ENCODE measurements at regions not wholly inside any gene's neighbourhood (a gene's known extent, or its start where the extent isn't known, plus 50 kb on each side); places are given as distances from the start of the nearest gene placed in this dataset.

- H3K79me2 ChIP-seq (ENCODE audit: control insufficient read depth, insufficient read depth, low read length, poor library complexity), result no peaks in the 10 kb centered on the region
- H4K12ac ChIP-seq (ENCODE audit: low read depth, low read length), result no peak overlapping the region
- H3K27ac ChIP-seq (ENCODE audit: low read depth, low read length), result no peak overlapping the region
- no peaks in the 10 kb centered on the region for H3K36me3 ChIP-seq (ENCODE audit: control insufficient read depth in 1 of 2, insufficient read depth in 2 of 2, low read length in 2 of 2)
- H4K8ac ChIP-seq (ENCODE audit: low read depth, low read length), result no peak overlapping the region
- H3K4me3 ChIP-seq (ENCODE audit: low read depth, low read length), result no peak overlapping the region
- H2BK120ac ChIP-seq (ENCODE audit: insufficient read depth, low read length, poor library complexity), result no peak overlapping the region
- no peak overlapping the region for H2AK5ac ChIP-seq (ENCODE audit: low read length)
- no CpG with 5 or more reads among the region's 7 CpGs for WGBS (ENCODE audit: extremely low coverage, insufficient coverage, insufficient read length)
- peaks cover 0 to 4% of the 10 kb centered on the region in 2 experiments for H3K4me1 ChIP-seq (ENCODE audit: control insufficient read depth in 1 of 2, insufficient read depth in 2 of 2, low read length in 2 of 2)
- no peak overlapping the region for H2AFZ ChIP-seq (ENCODE audit: insufficient read depth, low read length, poor library complexity)
- no peak overlapping the region for H3K23ac ChIP-seq (ENCODE audit: low read length)
- no peak overlapping the region for H3K9ac ChIP-seq (ENCODE audit: low read length)
- no peaks in the 10 kb centered on the region for H3K79me1 ChIP-seq (ENCODE audit: low read length)
- no peak overlapping the region for H3K18ac ChIP-seq (ENCODE audit: low read length)
- H3K9me3 ChIP-seq (ENCODE audit: insufficient read depth, low read depth, low read length), result no peaks in the 10 kb centered on the region
- DNase-seq, result no peak
- H2BK5ac ChIP-seq (ENCODE audit: low read depth, low read length, poor library complexity), result no peak overlapping the region
- H3K14ac ChIP-seq (ENCODE audit: low read length), result no peak overlapping the region
- no peaks in the 10 kb centered on the region for H3K27me3 ChIP-seq (ENCODE audit: insufficient read depth, low read length)
- no peak overlapping the region for H3K4ac ChIP-seq (ENCODE audit: low read depth, low read length)
- H4K91ac ChIP-seq (ENCODE audit: low read depth, low read length), result no peak overlapping the region
- H2BK12ac ChIP-seq (ENCODE audit: low read length), result no peak overlapping the region
- no peak overlapping the region for H3K4me2 ChIP-seq (ENCODE audit: low read length)
These were observed 136.6 kb upstream of the GLI2 start for GRCh38 chr2:120599072-120599471.

GRCh38 chr2:120599656-120600055, 136.0 kb upstream of the GLI2 start:
- no peaks in the 10 kb centered on the region for H3K79me2 ChIP-seq (ENCODE audit: control insufficient read depth, insufficient read depth, low read length, poor library complexity)
- H3K18ac ChIP-seq (ENCODE audit: low read length), result no peak overlapping the region
- H3K4me3 ChIP-seq (ENCODE audit: low read depth, low read length), result no peak overlapping the region
- no peak overlapping the region for H4K12ac ChIP-seq (ENCODE audit: low read depth, low read length)
- no CpG with 5 or more reads among the region's 7 CpGs for whole genome bisulfite sequencing (ENCODE audit: extremely low coverage, insufficient coverage, insufficient read length)
- no peak for DNase-seq
- no peak overlapping the region for H4K91ac ChIP-seq (ENCODE audit: low read depth, low read length)
- H3K27ac ChIP-seq (ENCODE audit: low read depth, low read length), result no peak overlapping the region
- no peak overlapping the region for H2BK12ac ChIP-seq (ENCODE audit: low read length)
- no peaks in the 10 kb centered on the region for H3K36me3 ChIP-seq (ENCODE audit: control insufficient read depth in 1 of 2, insufficient read depth in 2 of 2, low read length in 2 of 2)
- H3K4me2 ChIP-seq (ENCODE audit: low read length), result no peak overlapping the region
- H3K79me1 ChIP-seq (ENCODE audit: low read length), result no peaks in the 10 kb centered on the region
- H3K27me3 ChIP-seq (ENCODE audit: insufficient read depth, low read length), result no peaks in the 10 kb centered on the region
- H4K8ac ChIP-seq (ENCODE audit: low read depth, low read length), result no peak overlapping the region
- H3K4ac ChIP-seq (ENCODE audit: low read depth, low read length), result no peak overlapping the region
- H3K4me1 ChIP-seq (ENCODE audit: control insufficient read depth in 1 of 2, insufficient read depth in 2 of 2, low read length in 2 of 2), result peaks cover 0 to 4% of the 10 kb centered on the region in 2 experiments
- H2BK5ac ChIP-seq (ENCODE audit: low read depth, low read length, poor library complexity), result no peak overlapping the region
- H2AFZ ChIP-seq (ENCODE audit: insufficient read depth, low read length, poor library complexity), result no peak overlapping the region
- no peak overlapping the region for H3K9ac ChIP-seq (ENCODE audit: low read length)
- no peaks in the 10 kb centered on the region for H3K9me3 ChIP-seq (ENCODE audit: insufficient read depth, low read depth, low read length)
- H2AK5ac ChIP-seq (ENCODE audit: low read length), result no peak overlapping the region
- H3K23ac ChIP-seq (ENCODE audit: low read length), result no peak overlapping the region
- H2BK120ac ChIP-seq (ENCODE audit: insufficient read depth, low read length, poor library complexity), result no peak overlapping the region
- no peak overlapping the region for H3K14ac ChIP-seq (ENCODE audit: low read length)

- Histone ChIP-seq H3K18ac (ENCODE audit: low read length) (no peak overlapping the region), H2BK5ac (ENCODE audit: low read depth, low read length, poor library complexity) (no peak overlapping the region), H2AFZ (ENCODE audit: insufficient read depth, low read length, poor library complexity) (no peak overlapping the region), H3K27me3 (ENCODE audit: insufficient read depth, low read length) (no peaks in the 10 kb centered on the region), H4K8ac (ENCODE audit: low read depth, low read length) (no peak overlapping the region), H3K4me3 (ENCODE audit: low read depth, low read length) (no peak overlapping the region), H3K27ac (ENCODE audit: low read depth, low read length) (no peak overlapping the region), H3K79me2 (ENCODE audit: control insufficient read depth, insufficient read depth, low read length, poor library complexity) (no peaks in the 10 kb centered on the region), H2BK120ac (ENCODE audit: insufficient read depth, low read length, poor library complexity) (no peak overlapping the region), H3K4me2 (ENCODE audit: low read length) (no peak overlapping the region), H3K9ac (ENCODE audit: low read length) (no peak overlapping the region), H3K36me3 (ENCODE audit: control insufficient read depth in 1 of 2, insufficient read depth in 2 of 2, low read length in 2 of 2) (no peaks in the 10 kb centered on the region), H3K9me3 (ENCODE audit: insufficient read depth, low read depth, low read length) (no peaks in the 10 kb centered on the region), H3K14ac (ENCODE audit: low read length) (no peak overlapping the region), H4K12ac (ENCODE audit: low read depth, low read length) (no peak overlapping the region), H2AK5ac (ENCODE audit: low read length) (no peak overlapping the region), H3K4me1 (ENCODE audit: control insufficient read depth in 1 of 2, insufficient read depth in 2 of 2, low read length in 2 of 2) (peaks cover 0 to 4% of the 10 kb centered on the region in 2 experiments), H2BK12ac (ENCODE audit: low read length) (no peak overlapping the region), H3K4ac (ENCODE audit: low read depth, low read length) (no peak overlapping the region), H4K91ac (ENCODE audit: low read depth, low read length) (no peak overlapping the region), H3K79me1 (ENCODE audit: low read length) (no peaks in the 10 kb centered on the region), H3K23ac (ENCODE audit: low read length) (no peak overlapping the region)
- no CpG with 5 or more reads among the region's 7 CpGs for WGBS (ENCODE audit: extremely low coverage, insufficient coverage, insufficient read length)
- DNase-seq, result no peak
These were observed 135.3 kb upstream of the GLI2 start for GRCh38 chr2:120600335-120600734.

GRCh38 chr2:120600786-120601185, 134.9 kb upstream of the GLI2 start:
- no peak overlapping the region for H4K91ac ChIP-seq (ENCODE audit: low read depth, low read length)
- no peak overlapping the region for H3K4me3 ChIP-seq (ENCODE audit: low read depth, low read length)
- no peak overlapping the region for H3K4ac ChIP-seq (ENCODE audit: low read depth, low read length)
- H3K9me3 ChIP-seq (ENCODE audit: insufficient read depth, low read depth, low read length), result no peaks in the 10 kb centered on the region
- no CpG with 5 or more reads among the region's 5 CpGs for WGBS (ENCODE audit: extremely low coverage, insufficient coverage, insufficient read length)
- no peak overlapping the region for H2AFZ ChIP-seq (ENCODE audit: insufficient read depth, low read length, poor library complexity)
- H3K27ac ChIP-seq (ENCODE audit: low read depth, low read length), result no peak overlapping the region
- H4K8ac ChIP-seq (ENCODE audit: low read depth, low read length), result no peak overlapping the region
- H2BK12ac ChIP-seq (ENCODE audit: low read length), result no peak overlapping the region
- H3K36me3 ChIP-seq (ENCODE audit: control insufficient read depth in 1 of 2, insufficient read depth in 2 of 2, low read length in 2 of 2), result no peaks in the 10 kb centered on the region
- no peak overlapping the region for H2BK5ac ChIP-seq (ENCODE audit: low read depth, low read length, poor library complexity)
- DNase-seq, result no peak
- H3K9ac ChIP-seq (ENCODE audit: low read length), result no peak overlapping the region
- no peak overlapping the region for H3K14ac ChIP-seq (ENCODE audit: low read length)
- no peaks in the 10 kb centered on the region for H3K79me1 ChIP-seq (ENCODE audit: low read length)
- H3K27me3 ChIP-seq (ENCODE audit: insufficient read depth, low read length), result no peaks in the 10 kb centered on the region
- no peaks in the 10 kb centered on the region for H3K79me2 ChIP-seq (ENCODE audit: control insufficient read depth, insufficient read depth, low read length, poor library complexity)
- peaks cover 0 to 4% of the 10 kb centered on the region in 2 experiments for H3K4me1 ChIP-seq (ENCODE audit: control insufficient read depth in 1 of 2, insufficient read depth in 2 of 2, low read length in 2 of 2)
- H3K18ac ChIP-seq (ENCODE audit: low read length), result no peak overlapping the region
- H2AK5ac ChIP-seq (ENCODE audit: low read length), result no peak overlapping the region
- H3K4me2 ChIP-seq (ENCODE audit: low read length), result no peak overlapping the region
- no peak overlapping the region for H2BK120ac ChIP-seq (ENCODE audit: insufficient read depth, low read length, poor library complexity)
- no peak overlapping the region for H3K23ac ChIP-seq (ENCODE audit: low read length)
- no peak overlapping the region for H4K12ac ChIP-seq (ENCODE audit: low read depth, low read length)

All from trophoblast cell (in vitro differentiated cells and primary cell).